Stimulated activated CD4-positive, alpha-beta T cell treated with anti-CD3 and anti-CD28 coated beads, Interleukin-1b, Interleukin-23, amount 100 ng/mL, for 24 hours (primary cell): ENCODE measurements at regions not wholly inside any gene's neighbourhood (a gene's known extent, or its start where the extent isn't known, plus 50 kb on each side); places are given as distances from the start of the nearest gene placed in this dataset.
"Not testable (repeated sequence)": the region's sequence is repeated elsewhere in the genome, so short reads cannot be mapped to it uniquely, and the experiment has no call there.

Experiments
- DNase-seq, 4 experiments: peaks; one replicate each; pipeline ENCODE4 v3.0.0-alpha.2; 2020; ENCODE audit warnings: low read depth in 4 of 4, low spot score in 1 of 4

GRCh38 chr18:22800551-22800951, 132.6 kb upstream of the RBBP8 start:
- no peak for DNase-seq

DNA sequence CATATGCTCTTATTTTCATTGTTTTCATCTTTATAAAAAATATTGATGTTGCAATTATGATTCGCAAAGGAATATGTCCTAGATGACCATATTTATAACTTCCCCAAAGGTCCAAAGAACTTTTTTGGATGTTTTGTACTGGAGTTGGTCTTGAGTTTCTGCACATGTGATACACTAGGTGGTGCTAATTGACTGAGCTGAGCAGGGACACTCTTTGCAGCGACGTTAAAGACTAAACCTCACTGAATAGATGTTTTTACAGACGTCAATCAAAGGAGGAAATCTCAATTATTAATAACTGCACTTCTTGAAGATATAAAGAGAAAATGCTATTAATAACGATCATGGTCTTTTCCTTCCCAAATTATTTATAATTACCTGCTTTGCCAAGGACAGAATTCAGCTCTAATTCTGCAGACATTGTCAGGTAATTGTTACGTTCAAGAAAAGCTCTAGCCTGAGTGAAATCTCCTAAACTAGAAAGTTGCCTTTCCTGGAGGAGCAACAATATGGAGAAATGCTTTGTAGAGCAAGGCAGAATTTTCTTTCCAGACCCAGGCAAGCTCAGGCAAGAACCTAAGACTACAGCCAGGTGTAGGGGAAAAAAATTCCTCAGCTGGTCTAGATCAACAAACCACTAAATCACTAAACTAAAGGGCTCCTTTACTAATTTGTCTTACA, 119.3 kb upstream of the RBBP8 start:
- DNase-seq: no peak

GRCh38 chr18:22814329-22814703, 118.8 kb upstream of the RBBP8 start:
- no peak for DNase-seq

DNA sequence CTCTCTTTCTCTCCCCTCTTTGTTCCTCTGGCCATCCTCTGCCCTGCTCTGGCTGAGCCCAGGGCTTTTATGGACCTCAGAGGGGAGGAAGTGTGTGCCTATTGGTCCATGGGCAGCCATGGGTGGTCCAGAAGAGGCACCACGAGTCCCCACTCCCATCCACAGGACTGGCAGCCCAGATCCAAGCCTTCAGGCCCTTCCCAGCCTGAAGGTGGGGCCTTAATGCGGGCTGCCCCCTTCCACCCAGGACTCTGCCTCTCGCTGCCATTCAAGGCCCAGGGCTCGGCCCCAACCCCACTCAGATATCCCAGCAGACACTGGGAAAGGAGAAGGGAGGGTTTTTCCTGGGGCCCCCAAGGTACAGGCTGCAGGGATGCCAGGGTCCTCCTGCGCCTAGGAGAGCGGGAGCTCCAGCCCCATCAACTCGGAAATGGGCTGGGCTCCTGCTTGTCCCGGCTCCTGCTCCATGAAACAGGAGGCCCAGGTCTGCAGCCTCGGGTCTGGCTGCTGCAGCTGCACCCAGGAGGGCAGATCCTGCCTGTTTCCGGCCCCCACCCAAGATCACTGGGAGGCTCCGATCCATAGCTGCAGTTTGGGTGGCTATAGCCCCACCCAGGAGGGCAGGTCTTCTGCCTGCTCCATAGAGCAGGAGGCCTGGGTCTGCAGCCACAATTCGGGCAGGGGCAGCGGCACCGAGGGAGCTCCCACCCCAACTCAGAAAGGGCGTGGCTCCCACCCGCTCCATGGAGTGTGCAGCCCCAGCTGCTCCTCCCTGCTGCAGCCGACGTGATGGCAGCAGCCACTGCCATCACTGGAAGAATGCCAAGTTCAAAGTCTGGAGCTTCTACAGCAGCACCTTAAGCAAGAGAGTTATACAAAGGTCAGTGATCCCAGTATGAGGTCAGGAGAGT, 116.6 kb upstream of the RBBP8 start:
- DNase-seq: no peak

GRCh38 chr18:22817844-22818243, 115.3 kb upstream of the RBBP8 start:
- DNase-seq: no peak

- DNase-seq: no peak
These were observed 111.1 kb upstream of the RBBP8 start for GRCh38 chr18:22822024-22822423.

DNA sequence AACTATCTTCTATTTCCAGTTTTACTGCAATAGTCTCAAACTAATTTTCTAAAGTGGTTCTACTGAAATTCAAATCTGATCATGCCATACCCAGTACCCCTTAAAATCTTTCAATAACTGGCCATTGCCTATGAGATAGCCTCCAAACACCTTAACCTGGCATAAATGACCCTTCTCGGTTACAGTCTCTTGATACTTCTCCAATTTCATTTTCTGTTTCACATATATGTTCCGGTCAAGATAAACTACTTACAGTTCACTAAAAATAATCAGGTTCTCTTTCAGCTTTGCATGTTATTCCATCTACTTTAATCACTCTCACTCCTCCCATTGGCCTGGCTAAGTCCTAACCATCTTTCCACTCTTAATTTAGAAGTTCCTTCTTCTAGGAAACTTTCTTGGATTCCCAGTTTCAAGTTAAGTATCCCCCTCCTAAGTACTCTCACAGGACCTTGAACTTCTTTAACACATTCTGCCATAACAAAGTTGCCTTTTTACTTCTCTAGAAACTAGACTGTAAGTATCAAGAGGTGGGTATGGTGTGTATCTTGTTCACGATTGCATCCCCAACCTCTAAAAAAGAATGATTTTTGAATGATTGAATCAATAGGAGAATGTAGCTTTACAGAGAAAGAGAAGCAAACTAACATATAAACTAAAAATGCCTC, 110.2 kb upstream of the RBBP8 start:
- DNase-seq: no peak

DNA sequence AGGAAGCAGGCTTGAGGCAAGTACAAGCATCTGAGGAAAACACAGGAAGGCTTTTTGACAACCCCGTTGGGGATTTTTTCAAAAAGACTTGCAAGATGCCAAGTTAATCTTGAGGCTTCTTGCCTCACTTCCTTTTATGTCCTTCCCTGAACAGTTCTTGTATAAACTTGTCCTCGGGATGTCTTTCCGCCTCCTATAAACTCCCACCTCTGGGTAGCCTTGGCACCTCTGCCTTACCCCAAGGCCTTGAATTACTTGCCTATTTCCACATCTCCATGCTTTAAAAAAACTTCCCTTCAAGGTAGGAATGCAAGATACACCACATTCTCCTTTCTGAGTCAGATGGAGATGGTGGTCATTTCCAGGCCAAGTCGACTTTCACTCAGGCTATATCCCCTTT, 106.4 kb upstream of the RBBP8 start:
- no peak for DNase-seq

- no peak for DNase-seq
These were observed 105.9 kb upstream of the RBBP8 start for GRCh38 chr18:22827216-22827615.

GRCh38 chr18:22827741-22828140, 105.4 kb upstream of the RBBP8 start:
- DNase-seq: no peak

GRCh38 chr18:22828171-22828570, 105.0 kb upstream of the RBBP8 start:
- DNase-seq: no peak

- not testable (repeated sequence) for DNase-seq
These were observed 104.5 kb upstream of the RBBP8 start for GRCh38 chr18:22828583-22828982.

DNA sequence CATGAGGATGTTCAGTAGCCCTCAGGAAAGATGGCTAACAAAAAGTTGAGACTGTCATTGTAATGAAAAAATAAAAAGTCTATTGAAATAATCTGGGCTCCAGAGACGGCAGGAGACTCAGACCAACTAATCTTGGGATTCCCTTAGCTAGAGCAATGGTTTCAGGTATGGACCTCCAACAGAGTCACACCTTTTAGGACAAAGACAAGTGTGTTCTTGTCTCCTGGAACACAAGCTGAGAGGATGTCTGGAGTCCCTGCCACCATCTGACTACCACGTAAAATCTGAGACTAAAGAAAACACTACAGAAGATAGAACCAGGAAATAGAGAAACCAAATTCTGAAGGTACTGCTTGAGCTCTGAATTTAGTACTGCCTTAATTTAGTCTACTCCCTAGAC, 103.3 kb upstream of the RBBP8 start:
- DNase-seq: no peak

DNA sequence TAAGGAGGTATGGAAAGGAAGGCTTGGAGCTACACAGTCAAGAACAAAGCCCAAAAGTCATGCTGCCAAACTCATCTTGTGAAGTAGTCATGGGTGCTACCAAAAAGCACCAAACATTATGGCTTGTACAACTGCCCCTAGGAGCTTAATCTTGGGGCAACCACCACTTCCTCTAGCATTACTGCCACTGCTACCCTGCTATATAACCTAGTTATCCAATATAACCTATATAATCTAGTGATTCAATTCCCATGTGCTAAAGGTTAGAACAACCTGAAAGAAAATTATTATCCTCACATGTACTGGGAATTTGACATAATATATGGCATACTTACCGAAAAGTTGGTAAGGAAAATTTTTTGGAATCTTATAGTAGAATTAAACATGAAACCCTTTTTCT, 102.6 kb upstream of the RBBP8 start:
- no peak for DNase-seq

GRCh38 chr18:22831441-22831904, 101.7 kb upstream of the RBBP8 start:
- no peak for DNase-seq

DNA sequence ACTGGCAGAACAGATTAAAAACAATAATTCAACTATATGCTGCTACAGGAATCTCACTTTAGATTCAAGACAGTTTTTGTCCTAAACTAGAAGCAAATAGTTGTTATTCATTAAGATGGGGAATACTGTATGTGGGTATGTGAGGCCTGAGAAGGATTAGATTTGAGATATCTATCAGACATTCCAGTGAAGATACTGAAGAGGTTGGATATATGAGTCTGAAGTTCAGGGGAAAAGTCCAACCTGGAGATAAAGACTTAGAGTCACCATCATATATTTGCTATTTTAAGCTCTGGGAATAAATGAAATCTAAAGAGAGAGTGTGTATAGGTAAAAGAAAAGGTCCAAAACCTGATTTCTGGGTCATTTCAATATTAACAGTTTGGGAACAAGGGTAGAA, 96.2 kb upstream of the RBBP8 start:
- DNase-seq: no peak

- no peak for DNase-seq
These were observed 94.9 kb upstream of the RBBP8 start for GRCh38 chr18:22838221-22838620.

DNA sequence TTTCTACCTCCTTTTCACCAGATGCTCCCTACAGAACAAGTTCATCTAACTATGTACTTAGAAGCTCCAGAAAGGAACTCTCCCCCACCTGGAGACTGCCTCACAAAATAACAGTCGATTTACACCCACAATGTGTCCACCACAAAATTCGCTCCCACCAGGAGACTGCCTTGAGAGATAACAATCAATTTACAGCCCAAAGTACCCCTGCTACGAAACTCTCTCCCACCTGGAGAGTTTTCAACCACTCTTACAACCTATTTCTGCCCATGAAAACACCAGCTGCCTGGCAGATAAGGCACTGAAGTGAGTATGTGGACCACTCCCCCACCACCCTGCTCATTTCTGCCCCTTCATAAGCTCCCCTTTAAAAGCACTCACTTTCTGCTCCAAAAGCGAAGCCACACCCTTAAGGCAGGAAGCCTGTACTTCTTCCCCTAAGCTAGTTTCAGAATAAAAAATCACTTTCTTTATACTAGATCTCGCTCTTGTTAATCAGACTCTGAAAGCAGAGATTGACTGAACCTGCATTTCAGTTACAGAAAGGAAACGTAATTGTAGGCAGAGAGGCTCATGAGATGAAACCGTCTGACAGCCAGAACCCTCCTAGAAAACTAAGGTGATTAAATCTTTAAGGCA, 94.4 kb upstream of the RBBP8 start:
- DNase-seq: no peak

DNA sequence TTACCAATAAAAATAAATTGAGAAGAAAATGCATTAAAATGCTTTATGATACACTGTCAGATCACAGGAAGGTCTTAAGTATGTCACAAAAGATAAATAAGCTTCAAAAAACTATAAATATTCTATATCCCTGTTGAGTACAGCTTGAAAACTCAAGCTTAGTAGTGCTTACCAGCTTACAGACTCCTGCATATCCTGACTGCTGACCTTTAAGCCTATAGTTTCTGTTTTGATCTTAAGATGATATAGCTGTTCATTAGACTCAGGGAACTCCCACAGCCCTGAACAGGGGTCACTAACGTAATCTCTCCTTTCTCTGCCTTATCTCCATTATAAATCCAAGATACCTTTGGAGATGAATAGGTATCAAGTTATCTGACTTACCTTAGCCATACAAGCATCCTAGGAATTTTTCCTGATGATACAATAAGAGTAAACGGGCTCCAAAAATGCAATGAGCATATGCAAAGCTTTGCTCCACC, 93.7 kb upstream of the RBBP8 start:
- DNase-seq: no peak

DNA sequence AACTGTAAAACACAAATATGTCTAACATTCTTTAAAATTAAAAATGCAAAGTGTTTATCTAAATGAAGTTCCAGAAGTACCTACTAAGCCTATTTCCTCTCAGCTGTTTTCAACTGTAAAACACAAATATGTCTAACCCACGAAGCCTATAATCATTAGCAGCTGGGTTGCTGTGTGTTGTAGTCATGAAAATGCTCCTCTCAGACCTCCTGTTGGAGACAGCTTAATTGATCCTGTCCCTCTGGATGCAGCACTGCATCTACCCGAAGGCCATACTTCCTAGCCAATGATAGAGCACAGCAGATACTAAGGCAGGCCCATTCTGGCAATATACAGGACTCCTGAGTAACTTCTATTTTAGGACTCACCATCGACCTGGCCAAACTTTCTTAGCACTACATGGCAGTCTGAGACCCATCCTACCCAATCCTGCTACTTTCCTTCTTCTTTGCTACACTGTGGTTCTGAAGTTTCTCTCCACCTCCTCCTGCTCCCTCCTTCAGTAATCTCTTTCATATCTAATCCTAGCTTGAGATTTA, 92.5 kb upstream of the RBBP8 start:
- no peak for DNase-seq

DNA sequence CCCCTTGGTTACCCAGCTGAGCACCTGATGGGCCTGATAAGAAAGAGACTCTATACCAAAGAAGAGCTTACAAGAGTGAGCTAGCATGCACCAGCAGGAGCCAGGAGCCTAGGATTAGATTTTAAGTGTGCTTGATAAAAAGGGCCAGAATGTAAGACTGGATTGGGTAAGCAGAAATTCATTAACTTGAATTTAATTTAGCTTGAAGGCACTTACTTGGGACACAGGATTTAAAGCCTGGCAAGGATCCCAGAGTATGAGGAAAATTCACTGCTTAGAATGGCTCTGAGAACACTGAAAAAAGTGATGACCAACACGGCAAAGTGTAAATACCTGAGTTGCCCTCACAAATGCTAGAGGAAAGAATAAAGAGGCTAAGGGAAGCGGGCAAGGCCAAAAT, 91.3 kb upstream of the RBBP8 start:
- no peak for DNase-seq
